Osteocyte (in vitro differentiated cells): ENCODE measurements at regions not wholly inside any gene's neighbourhood (a gene's known extent, or its start where the extent isn't known, plus 50 kb on each side); places are given as distances from the start of the nearest gene placed in this dataset.

ENCODE experiments used
- DNase-seq: peaks from one replicate; pipeline ENCODE4 v3.0.0; 2021; ENCODE audit warnings: mixed read lengths; ENCODE audit not compliant: unreplicated experiment; ENCODE audit errors: extremely low spot score
- H3K27ac Mint-ChIP-seq: one replicate; pipeline ENCODE4 v1.8.0; 2021; ENCODE audit warnings: mild to moderate bottlenecking, mixed read lengths; ENCODE audit not compliant: unreplicated experiment
- H3K27me3 Mint-ChIP-seq: one replicate; pipeline ENCODE4 v1.8.0; 2021; ENCODE audit warnings: mixed read lengths; ENCODE audit not compliant: unreplicated experiment
- H3K36me3 Mint-ChIP-seq: one replicate; pipeline ENCODE4 v1.8.0; 2021; ENCODE audit warnings: mixed read lengths; ENCODE audit not compliant: unreplicated experiment
- H3K4me1 Mint-ChIP-seq: one replicate; pipeline ENCODE4 v1.8.0; 2021; ENCODE audit warnings: mixed read lengths; ENCODE audit not compliant: unreplicated experiment
- H3K4me3 Mint-ChIP-seq: one replicate; pipeline ENCODE4 v1.8.0; 2021; ENCODE audit warnings: mild to moderate bottlenecking, moderate library complexity, mixed read lengths; ENCODE audit not compliant: unreplicated experiment
- H3K9me3 Mint-ChIP-seq: one replicate; pipeline ENCODE4 v1.8.0; 2021; ENCODE audit warnings: mixed read lengths; ENCODE audit not compliant: unreplicated experiment
- CTCF ChIP-seq: fragments of 200-600 bp; sonication (generic); IDR thresholded peaks from 2 replicates; pipeline ENCODE4 v1.5.0; 2021; ENCODE audit warnings: antibody characterized with exemption, mild to moderate bottlenecking, moderate library complexity

GRCh38 chr14:56367416-56367815, 212.2 kb upstream of the TMEM260 start:
- Mint-ChIP-seq H3K27ac (no peak overlapping the region), H3K9me3 (peaks cover 15% of the 10 kb centered on the region), H3K4me3 (no peak overlapping the region), H3K4me1 (no peaks in the 10 kb centered on the region), H3K36me3 (no peaks in the 10 kb centered on the region), H3K27me3 (peaks cover 24% of the 10 kb centered on the region)
- no peak for TF ChIP-seq CTCF
- no peak for DNase-seq

GRCh38 chr14:56371737-56372136, 207.9 kb upstream of the TMEM260 start:
- Mint-ChIP-seq H3K36me3 (no peaks in the 10 kb centered on the region), H3K27me3 (peaks cover 2% of the 10 kb centered on the region)

GRCh38 chr14:56374421-56374820, 205.2 kb upstream of the TMEM260 start:
- Mint-ChIP-seq H3K4me1 (no peaks in the 10 kb centered on the region), H3K4me3 (no peak overlapping the region), H3K27me3 (peaks cover 2% of the 10 kb centered on the region), H3K27ac (no peak overlapping the region), H3K36me3 (no peaks in the 10 kb centered on the region), H3K9me3 (peaks cover 22% of the 10 kb centered on the region)
- no peak for DNase-seq
- TF ChIP-seq CTCF, result no peak

More at GRCh38 chr14:56371737-56372136, 207.9 kb upstream of the TMEM260 start:
- Mint-ChIP-seq H3K4me1 (no peaks in the 10 kb centered on the region), H3K9me3 (peaks cover 22% of the 10 kb centered on the region), H3K4me3 (no peak overlapping the region), H3K27ac (no peak overlapping the region)
- no peak for TF ChIP-seq CTCF
- DNase-seq, result no peak

- no peak overlapping the region for H3K27ac Mint-ChIP-seq
- DNase-seq, result no peak
- peaks cover 2% of the 10 kb centered on the region for H3K9me3 Mint-ChIP-seq
- H3K27me3 Mint-ChIP-seq, result peaks cover 9% of the 10 kb centered on the region
- TF ChIP-seq CTCF, result no peak
- H3K4me3 Mint-ChIP-seq, result no peak overlapping the region
- H3K36me3 Mint-ChIP-seq, result peaks cover 2% of the 10 kb centered on the region
- no peaks in the 10 kb centered on the region for H3K4me1 Mint-ChIP-seq
Observed at GRCh38 chr14:56378046-56378445, 201.6 kb upstream of the TMEM260 start.

GRCh38 chr14:56378475-56378877, 201.1 kb upstream of the TMEM260 start:
- no peak for TF ChIP-seq CTCF
- Mint-ChIP-seq H3K4me1 (no peaks in the 10 kb centered on the region), H3K4me3 (no peak overlapping the region), H3K9me3 (peaks cover 5% of the 10 kb centered on the region), H3K27ac (no peak overlapping the region), H3K36me3 (peaks cover 2% of the 10 kb centered on the region), H3K27me3 (peaks cover 9% of the 10 kb centered on the region)
- DNase-seq, result no peak
